H9 (cell line): ENCODE measurements at regions not wholly inside any gene's neighbourhood (a gene's known extent, or its start where the extent isn't known, plus 50 kb on each side); places are given as distances from the start of the nearest gene placed in this dataset.

Experiments
- DNase-seq: peaks from one replicate; pipeline ENCODE4 v3.0.0-alpha.2; 2017
- H2AFZ ChIP-seq: one replicate; pipeline ENCODE4 v1.6.1; 2013; ENCODE audit warnings: mild to moderate bottlenecking, low read length, control low read depth, moderate library complexity
- H2AK5ac ChIP-seq: 2 replicates; pipeline ENCODE4 v1.6.1; 2013; ENCODE audit warnings: low read length, control low read depth, mixed read lengths; ENCODE audit not compliant: insufficient read length
- H2BK120ac ChIP-seq: one replicate; pipeline ENCODE4 v1.6.1; 2013; ENCODE audit warnings: low read depth, mild to moderate bottlenecking, low read length, control low read depth, inconsistent platforms; ENCODE audit not compliant: poor library complexity, severe bottlenecking
- H2BK12ac ChIP-seq: 2 replicates; pipeline ENCODE4 v1.6.1; 2013; ENCODE audit warnings: low read length, control low read depth, mixed read lengths, low read depth; ENCODE audit not compliant: insufficient read length
- H2BK15ac ChIP-seq: 2 replicates; pipeline ENCODE4 v1.6.1; 2013; ENCODE audit warnings: low read depth, low read length, control low read depth
- H2BK20ac ChIP-seq: one replicate; pipeline ENCODE4 v1.6.1; 2013; ENCODE audit warnings: low read depth, mild to moderate bottlenecking, low read length, control low read depth, inconsistent platforms; ENCODE audit not compliant: poor library complexity, severe bottlenecking
- H2BK5ac ChIP-seq: 2 replicates; pipeline ENCODE4 v1.6.1; 2013; ENCODE audit warnings: low read length, control low read depth, mixed read lengths; ENCODE audit not compliant: insufficient read length
- H3K14ac ChIP-seq: 2 replicates; pipeline ENCODE4 v1.6.1; 2013; ENCODE audit warnings: low read length, control low read depth; ENCODE audit not compliant: insufficient read depth
- H3K18ac ChIP-seq: 2 replicates; pipeline ENCODE4 v1.6.1; 2013; ENCODE audit warnings: low read depth, mild to moderate bottlenecking, mixed read lengths, low read length, control low read depth; ENCODE audit not compliant: insufficient read length
- H3K23ac ChIP-seq: 2 replicates; pipeline ENCODE4 v1.6.1; 2013; ENCODE audit warnings: low read length, control low read depth, mixed read lengths, low read depth; ENCODE audit not compliant: insufficient read length
- H3K23me2 ChIP-seq: 2 replicates; pipeline ENCODE4 v1.6.1; 2013; ENCODE audit warnings: low read depth, mild to moderate bottlenecking, mixed read lengths, low read length, control low read depth; ENCODE audit not compliant: insufficient read length, poor library complexity, severe bottlenecking
- H3K27ac ChIP-seq: 2 replicates; pipeline ENCODE4 v1.5.1; 2013; ENCODE audit warnings: low read length, control low read depth, mixed read lengths, low read depth; ENCODE audit not compliant: insufficient read length
- H3K27me3 ChIP-seq: 2 replicates; pipeline ENCODE4 v1.6.1; 2013; ENCODE audit warnings: low read length, control low read depth, inconsistent platforms; ENCODE audit not compliant: insufficient read depth
- H3K4ac ChIP-seq: 2 replicates; pipeline ENCODE4 v1.6.1; 2013; ENCODE audit warnings: low read depth, mild to moderate bottlenecking, control low read depth, inconsistent platforms, low read length, moderate library complexity
- H3K4me1 ChIP-seq: 2 replicates; pipeline ENCODE4 v1.6.1; 2013; ENCODE audit warnings: low read length, control low read depth, inconsistent platforms; ENCODE audit not compliant: insufficient read depth
- H3K4me2 ChIP-seq: 2 replicates; pipeline ENCODE4 v1.6.1; 2013; ENCODE audit warnings: low read length, control low read depth, mixed read lengths; ENCODE audit not compliant: insufficient read length, insufficient read depth
- H3K56ac ChIP-seq: 2 replicates; pipeline ENCODE4 v1.6.1; 2013; ENCODE audit warnings: low read depth, mild to moderate bottlenecking, mixed read lengths, low read length, control low read depth; ENCODE audit not compliant: insufficient read length
- H3K79me1 ChIP-seq: 2 replicates; pipeline ENCODE4 v1.6.1; 2013; ENCODE audit warnings: low read depth, mild to moderate bottlenecking, moderate library complexity, low read length, control low read depth, inconsistent platforms; ENCODE audit not compliant: insufficient read depth, poor library complexity, severe bottlenecking
- H3K79me2 ChIP-seq: 2 replicates; pipeline ENCODE4 v1.6.1; 2013; ENCODE audit warnings: low read length, control low read depth, inconsistent platforms; ENCODE audit not compliant: insufficient read depth
- H3K9ac ChIP-seq: 2 replicates; pipeline ENCODE4 v1.6.1; 2013; ENCODE audit warnings: low read length, control low read depth, mixed read lengths; ENCODE audit not compliant: insufficient read length; ENCODE audit errors: extremely low read depth
- H3K9me3 ChIP-seq: one replicate; pipeline ENCODE4 v1.6.1; 2013; ENCODE audit warnings: low read depth, low read length, inconsistent platforms; ENCODE audit not compliant: control insufficient read depth
- H3T11ph ChIP-seq: one replicate; pipeline ENCODE4 v1.6.1; 2013; ENCODE audit warnings: mild to moderate bottlenecking, low read length, control low read depth, inconsistent platforms
- H4K20me1 ChIP-seq: one replicate; pipeline ENCODE4 v1.6.1; 2013; ENCODE audit not compliant: control insufficient read depth, insufficient read length, insufficient read depth
- H4K5ac ChIP-seq: 2 replicates; pipeline ENCODE4 v1.6.1; 2013; ENCODE audit warnings: low read depth, mild to moderate bottlenecking, mixed read lengths, low read length, control low read depth; ENCODE audit not compliant: insufficient read length
- H4K8ac ChIP-seq: replicated peaks from 2 replicates; pipeline ENCODE4 v1.6.1; 2013; ENCODE audit warnings: low read length, control low read depth, mixed read lengths, low read depth; ENCODE audit not compliant: insufficient read length
- H4K91ac ChIP-seq: 2 replicates; pipeline ENCODE4 v1.6.1; 2013; ENCODE audit warnings: low read depth, mild to moderate bottlenecking, moderate library complexity, mixed read lengths, low read length, control low read depth; ENCODE audit not compliant: insufficient read length
- H3K27ac Mint-ChIP-seq, 3 experiments: 2 replicates in 2 of 3; 3 replicates in 1 of 3; pipeline ENCODE4 v1.8.0; 2020 to 2021; ENCODE audit warnings: mixed read lengths in 3 of 3, mild to moderate bottlenecking in 1 of 3, moderate library complexity in 1 of 3
- H3K27me3 Mint-ChIP-seq: 2 replicates; pipeline ENCODE4 v1.8.0; 2021; ENCODE audit warnings: low read depth, mild to moderate bottlenecking, moderate library complexity, mixed read lengths
- H3K36me3 Mint-ChIP-seq, 3 experiments: 2 replicates in 2 of 3; 3 replicates in 1 of 3; pipeline ENCODE4 v1.8.0; 2020 to 2021; ENCODE audit warnings: low read depth in 3 of 3, mixed read lengths in 3 of 3; ENCODE audit not compliant: insufficient read depth in 1 of 3
- H3K4me1 Mint-ChIP-seq, 2 experiments: 2 replicates each; pipeline ENCODE4 v1.8.0; 2020; ENCODE audit warnings: mixed read lengths in 2 of 2
- H3K4me3 Mint-ChIP-seq, 2 experiments: 2 replicates in 1 of 2; 3 replicates in 1 of 2; pipeline ENCODE4 v1.8.0; 2020 to 2021; ENCODE audit warnings: mild to moderate bottlenecking in 2 of 2, mixed read lengths in 2 of 2, moderate library complexity in 1 of 2
- H3K9me3 Mint-ChIP-seq, 2 experiments: 2 replicates in 1 of 2; 3 replicates in 1 of 2; pipeline ENCODE4 v1.8.0; 2020; ENCODE audit warnings: mild to moderate bottlenecking in 2 of 2, mixed read lengths in 2 of 2, moderate library complexity in 1 of 2
- CTCF ChIP-seq: fragments of 200-600 bp; sonication (generic); conservative IDR thresholded peaks from 3 replicates; pipeline ENCODE4 v1.8.0; 2021; ENCODE audit warnings: antibody characterized with exemption, mild to moderate bottlenecking
- WGBS: extraction: QIAGEN DNeasy Blood & Tissue Kit; methylation state at CpG from one replicate; pipeline ENCODE4 v1.1.7; 2013; ENCODE audit warnings: missing lambda C conversion rate, low lambda C conversion rate, mixed read lengths; ENCODE audit not compliant: insufficient read length; ENCODE audit errors: extremely low coverage; 5-methylcytosine and 5-hydroxymethylcytosine counted together

- no peak overlapping the region for H4K91ac ChIP-seq
- H3K27ac ChIP-seq, result no peak overlapping the region
- no peak overlapping the region for H2BK5ac ChIP-seq
- H3K9me3 Mint-ChIP-seq, result peaks cover 0 to 5% of the 10 kb centered on the region in 2 experiments; a peak in 1 of 5 replicates
- WGBS, result no CpG with 5 or more reads among the region's 7 CpGs
- no peak overlapping the region; the same call in 1 of the 2 replicates for H3K14ac ChIP-seq
- H3K27ac Mint-ChIP-seq, result no peak overlapping the region; a peak in 1 of 7 replicates
- H3K56ac ChIP-seq, result no peak overlapping the region
- no peaks in the 10 kb centered on the region for H3K79me1 ChIP-seq
- peaks cover 5 to 8% of the 10 kb centered on the region in 2 experiments for H3K4me1 Mint-ChIP-seq
- H3K4me3 Mint-ChIP-seq, result no peak overlapping the region
- no peak overlapping the region for H2AFZ ChIP-seq
- H3K4ac ChIP-seq, result no peak overlapping the region
- no peak overlapping the region for H3K4me2 ChIP-seq
- H3K23ac ChIP-seq, result no peak overlapping the region
- no peaks in the 10 kb centered on the region for H3K23me2 ChIP-seq
- no peak overlapping the region for H3T11ph ChIP-seq
- no peak overlapping the region for H2AK5ac ChIP-seq
- H4K8ac ChIP-seq, result no peak overlapping the region
- DNase-seq, result no peak
- H3K79me2 ChIP-seq, result no peaks in the 10 kb centered on the region
- TF ChIP-seq CTCF, result no peak
- H2BK15ac ChIP-seq, result no peak overlapping the region
- no peaks in the 10 kb centered on the region for H3K4me1 ChIP-seq
- H3K36me3 Mint-ChIP-seq, result no peaks in the 10 kb centered on the region
- H3K27me3 Mint-ChIP-seq, result peaks cover 11% of the 10 kb centered on the region
- no peak overlapping the region for H3K18ac ChIP-seq
- H3K27me3 ChIP-seq, result no peaks in the 10 kb centered on the region
- H2BK120ac ChIP-seq, result no peak overlapping the region
- no peak overlapping the region for H2BK20ac ChIP-seq
- no peak overlapping the region for H3K9ac ChIP-seq
- H3K9me3 ChIP-seq, result no peaks in the 10 kb centered on the region
- no peak overlapping the region for H2BK12ac ChIP-seq
- H4K5ac ChIP-seq, result no peak overlapping the region
- H4K20me1 ChIP-seq, result no peaks in the 10 kb centered on the region
These were observed 122.4 kb downstream of the IRX2 start for GRCh38 chr5:2629045-2629444.
